H1 (cell line): ENCODE measurements at regions not wholly inside any gene's neighbourhood (a gene's known extent, or its start where the extent isn't known, plus 50 kb on each side); places are given as distances from the start of the nearest gene placed in this dataset.

Source experiments
- CHD2 ChIP-seq: IDR thresholded peaks from 2 replicates; pipeline ENCODE4 v1.6.1; 2012; ENCODE audit warnings: low read length, improper control_type of control experiment
- CHD7 ChIP-seq: fragments of 300-600 bp; sonication (generic); IDR thresholded peaks from 2 replicates; pipeline ENCODE4 v1.7.1; 2012; ENCODE audit warnings: low read length, moderate library complexity, mild to moderate bottlenecking, inconsistent platforms; ENCODE audit not compliant: insufficient replicate concordance
- MAX ChIP-seq: IDR thresholded peaks from 2 replicates; pipeline ENCODE4 v1.6.1; 2012; ENCODE audit warnings: inconsistent platforms
- PHF8 ChIP-seq: fragments of 200-600 bp; sonication (generic); conservative IDR thresholded peaks from 2 replicates; pipeline ENCODE4 v1.7.1; 2012; ENCODE audit warnings: low read depth, mild to moderate bottlenecking, inconsistent platforms, low read length, moderate library complexity
- TAF7 ChIP-seq: optimal IDR thresholded peaks from 2 replicates; pipeline ENCODE3; 2011; ENCODE audit warnings: low read depth, mild to moderate bottlenecking, inconsistent platforms, low read length, moderate library complexity, borderline replicate concordance
- YY1 ChIP-seq: IDR thresholded peaks from 2 replicates; pipeline ENCODE4 v1.6.1; 2011; ENCODE audit warnings: low read depth, mild to moderate bottlenecking, low read length
- TF ChIP-seq, protein P1 (sequence below): IDR thresholded peaks from 2 replicates; pipeline ENCODE4 v1.6.1; 2011; ENCODE audit warnings: low read length, improper control_type of control experiment

GRCh38 chr11:119899997-119900396 lies 171.0 kb upstream of the NECTIN1 start (continued):
- TF ChIP-seq CHD7: no peak
- no peak for TF ChIP-seq CHD2
- no peak for TF ChIP-seq PHF8
- TF ChIP-seq YY1: no peak
- no peak for TF ChIP-seq MAX
- TF ChIP-seq, protein P1, sequence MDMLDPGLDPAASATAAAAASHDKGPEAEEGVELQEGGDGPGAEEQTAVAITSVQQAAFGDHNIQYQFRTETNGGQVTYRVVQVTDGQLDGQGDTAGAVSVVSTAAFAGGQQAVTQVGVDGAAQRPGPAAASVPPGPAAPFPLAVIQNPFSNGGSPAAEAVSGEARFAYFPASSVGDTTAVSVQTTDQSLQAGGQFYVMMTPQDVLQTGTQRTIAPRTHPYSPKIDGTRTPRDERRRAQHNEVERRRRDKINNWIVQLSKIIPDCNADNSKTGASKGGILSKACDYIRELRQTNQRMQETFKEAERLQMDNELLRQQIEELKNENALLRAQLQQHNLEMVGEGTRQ: no peak
- TF ChIP-seq TAF7: no peak
